NCI-H524 treated with DMSO at 0.1 percent for 48 hours (cell line): ENCODE measurements at regions not wholly inside any gene's neighbourhood (a gene's known extent, or its start where the extent isn't known, plus 50 kb on each side); places are given as distances from the start of the nearest gene placed in this dataset.

Experiments
- DNase-seq: peaks from one replicate; lab custom pipeline; 2025; lab: John Stamatoyannopoulos, UW

GRCh38 chr13:60765700-60766411 is 368.8 kb downstream of the TDRD3 start:
- DNase-seq, result no peak

GRCh38 chr13:60759499-60759898 is 362.5 kb downstream of the TDRD3 start:
- DNase-seq, result no peak

DNA sequence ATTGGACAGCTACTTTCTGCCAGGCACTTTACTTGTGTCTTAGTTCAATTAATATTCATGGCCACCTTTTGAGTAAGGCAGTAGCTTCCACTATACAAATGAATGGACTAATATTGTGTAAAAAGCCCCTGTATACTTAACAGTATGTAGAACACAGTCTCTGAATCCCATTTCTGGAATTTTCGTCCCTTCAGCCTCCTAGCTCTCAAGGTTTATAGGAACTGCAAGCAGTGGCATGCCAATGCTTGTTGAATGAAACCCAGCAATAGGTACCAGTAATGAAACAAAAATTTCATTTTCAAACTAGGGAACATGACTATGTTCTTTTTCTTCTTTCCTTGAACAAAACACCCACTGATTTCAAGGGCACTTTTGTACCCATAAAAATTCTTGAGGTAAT is 361.6 kb downstream of the TDRD3 start:
- no peak for DNase-seq

GRCh38 chr13:60757501-60758215 is 360.6 kb downstream of the TDRD3 start:
- DNase-seq, result no peak

DNA sequence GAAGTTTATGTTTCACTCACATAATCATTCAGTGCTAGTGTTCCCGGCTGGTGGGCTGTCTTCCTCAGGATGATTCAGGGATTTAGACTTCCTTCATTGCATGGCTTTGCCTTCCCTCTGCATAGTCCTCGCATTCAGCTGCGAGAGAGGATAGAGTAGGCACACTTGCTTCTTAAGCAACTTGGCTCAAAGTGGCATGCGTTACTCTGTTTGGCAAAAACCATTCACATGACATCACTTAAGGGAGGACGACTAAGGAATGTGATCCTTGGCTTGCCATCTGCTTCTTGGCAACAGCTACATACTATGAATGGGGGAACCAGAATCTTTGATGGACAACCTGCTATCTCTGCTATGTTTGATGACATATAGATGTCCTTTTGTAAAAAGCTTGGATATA is 359.3 kb downstream of the TDRD3 start:
- no peak for DNase-seq

DNA sequence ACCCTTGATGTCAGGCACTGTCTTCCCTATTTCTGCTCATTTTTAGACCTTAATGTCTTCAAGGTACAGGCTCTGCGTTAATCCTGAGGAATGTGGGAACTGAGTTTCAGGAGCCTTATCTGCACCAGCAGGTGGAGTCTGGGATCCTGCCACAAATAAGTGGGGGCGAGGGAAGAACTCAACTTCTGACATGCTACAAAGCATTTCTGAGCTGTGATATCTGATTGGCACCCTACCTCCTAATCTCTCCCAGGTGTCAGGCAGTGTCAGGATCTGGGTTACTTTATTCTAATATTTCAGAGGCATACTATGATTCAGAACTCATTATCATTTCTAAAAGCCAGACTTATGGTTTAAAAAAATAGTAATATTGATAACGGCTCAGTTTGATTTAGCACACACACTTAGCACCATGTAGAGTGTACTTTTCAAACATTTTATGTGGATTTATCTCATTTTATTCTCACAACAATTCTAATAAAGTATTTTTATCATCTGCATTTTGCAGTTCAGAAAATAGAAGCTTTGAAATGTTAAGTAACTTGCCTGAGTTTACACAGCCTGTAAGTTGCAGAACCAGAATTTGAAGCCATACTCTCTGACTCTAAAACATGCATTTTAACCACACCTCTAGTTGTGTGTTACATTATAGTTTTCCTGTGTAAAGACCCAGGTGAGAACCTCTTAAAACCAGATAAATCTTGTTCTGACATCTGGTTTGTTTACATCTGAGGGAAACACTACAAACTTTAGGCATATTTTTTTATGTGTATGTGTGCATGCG is 358.6 kb downstream of the TDRD3 start:
- DNase-seq, result no peak

GRCh38 chr13:60754211-60755090 is 357.4 kb downstream of the TDRD3 start:
- no peak for DNase-seq

DNA sequence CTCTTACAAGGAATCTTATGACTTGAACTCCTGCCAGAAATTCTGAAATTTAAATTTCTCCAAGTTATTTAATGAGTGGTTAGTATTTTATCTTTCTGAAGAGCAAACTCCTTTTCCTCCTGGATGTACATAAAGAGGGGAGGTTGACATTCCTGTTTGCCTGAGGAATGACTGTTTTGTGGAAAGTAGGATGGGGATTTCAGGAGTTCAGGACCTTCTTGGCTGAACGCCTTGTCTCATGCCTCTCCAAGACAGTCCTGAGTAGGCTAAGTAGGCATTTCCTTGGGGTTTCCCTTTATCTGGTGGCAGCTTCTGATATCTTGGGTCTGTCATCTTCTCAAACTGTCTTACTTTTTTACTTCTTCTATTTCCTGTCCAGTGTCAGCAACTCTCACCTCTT is 356.6 kb downstream of the TDRD3 start:
- DNase-seq, result no peak

GRCh38 chr13:60745343-60745742 is 348.3 kb downstream of the TDRD3 start:
- no peak for DNase-seq

DNA sequence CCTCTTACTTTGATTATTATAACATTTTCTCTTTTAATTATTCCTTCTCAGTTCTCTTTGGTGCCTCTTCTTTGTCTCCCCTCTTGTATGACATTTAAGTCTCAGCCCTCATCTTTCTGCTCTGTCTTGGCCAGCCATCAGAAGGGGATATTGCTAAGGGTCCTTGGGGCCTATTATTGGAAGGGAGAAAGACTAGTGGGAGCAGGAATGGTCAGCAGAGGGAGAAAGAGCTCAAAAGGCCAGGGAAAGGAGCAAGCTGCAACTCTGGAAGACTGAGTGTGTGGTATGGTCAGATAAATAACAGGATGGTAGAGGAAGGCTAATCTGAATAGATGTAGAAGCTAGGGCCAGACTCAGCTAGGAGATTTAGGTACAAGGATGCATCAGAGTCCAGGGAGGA is 336.9 kb downstream of the TDRD3 start:
- no peak for DNase-seq

DNA sequence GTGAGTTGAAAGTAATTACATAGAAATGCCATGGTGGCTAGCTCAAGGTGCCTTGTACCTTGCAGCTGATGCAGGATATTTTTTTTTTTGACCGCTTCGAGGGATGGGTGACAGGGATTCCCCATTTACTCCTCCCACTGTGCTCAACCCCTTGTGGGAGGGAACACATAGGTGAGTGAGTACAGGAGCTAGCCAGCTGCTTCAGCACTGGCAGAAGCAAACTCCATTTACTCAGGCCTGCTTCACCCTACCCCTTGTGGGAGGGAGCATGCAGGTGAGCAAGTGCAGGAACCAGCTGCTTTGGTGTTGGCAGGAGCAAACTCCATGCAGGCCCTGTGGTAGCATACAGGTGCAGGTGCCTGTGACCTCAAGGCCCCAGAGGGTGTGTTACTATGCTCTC is 330.1 kb downstream of the TDRD3 start:
- DNase-seq, result no peak

DNA sequence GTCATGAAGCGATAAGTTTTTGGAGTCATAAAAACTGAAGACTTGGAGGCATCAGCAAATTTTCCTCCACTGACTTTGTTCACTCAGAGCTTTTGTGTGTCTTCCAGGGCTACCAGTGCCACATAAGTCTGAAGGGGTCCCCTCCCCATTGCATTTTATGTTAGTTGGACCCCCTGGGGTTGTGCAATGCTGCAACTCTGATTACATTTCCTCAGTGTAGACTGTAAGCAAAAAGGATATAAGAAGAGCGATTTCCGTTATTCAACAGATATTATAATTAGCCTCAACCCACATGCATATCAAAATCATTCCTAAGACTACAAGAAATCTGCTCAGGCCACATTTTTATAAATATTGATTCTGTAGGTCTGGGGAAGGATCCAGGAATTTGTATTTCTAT is 324.0 kb downstream of the TDRD3 start:
- DNase-seq, result no peak

DNA sequence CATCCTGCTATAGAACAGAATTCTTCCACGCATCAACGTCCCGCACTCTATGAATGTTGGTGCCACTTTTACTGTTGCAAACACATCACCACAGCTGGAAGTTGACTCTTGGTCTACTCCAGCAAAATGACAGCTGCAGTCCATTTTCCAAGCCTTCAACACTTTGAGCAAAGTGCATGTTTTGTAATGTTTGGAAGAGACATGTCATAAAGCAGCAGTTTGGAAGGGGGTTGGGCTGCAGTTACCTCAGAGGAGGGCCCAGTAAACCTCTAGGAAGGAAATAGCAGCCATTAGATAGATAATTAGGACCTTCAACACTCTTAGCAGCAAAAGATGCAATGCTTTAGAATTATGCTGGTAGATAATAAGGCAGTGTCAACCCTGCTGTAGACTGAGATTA is 323.6 kb downstream of the TDRD3 start:
- no peak for DNase-seq

- no peak for DNase-seq
Observed at GRCh38 chr13:60716313-60716712, 319.3 kb downstream of the TDRD3 start.

- DNase-seq, result no peak
Observed at GRCh38 chr13:60707878-60708277, 310.9 kb downstream of the TDRD3 start.

DNA sequence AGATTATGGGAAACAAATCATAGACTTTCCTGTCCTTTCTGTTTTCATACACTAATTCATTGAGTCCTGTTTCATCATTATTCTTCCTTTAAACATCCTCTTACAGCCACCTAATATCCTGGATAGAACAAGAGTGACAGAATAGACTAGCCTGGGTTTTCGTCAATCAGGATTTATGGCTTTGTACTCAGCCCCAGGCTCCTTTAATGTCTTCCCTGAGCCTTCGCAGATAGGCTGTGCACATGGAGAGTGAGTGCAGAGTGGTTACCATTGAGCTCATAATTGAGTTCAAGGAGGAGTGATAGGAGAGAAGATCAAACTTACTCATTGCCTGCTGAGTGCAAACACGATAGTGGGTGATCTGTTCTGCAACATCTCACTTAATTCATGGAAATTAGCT is 304.9 kb downstream of the TDRD3 start:
- DNase-seq, result no peak

DNA sequence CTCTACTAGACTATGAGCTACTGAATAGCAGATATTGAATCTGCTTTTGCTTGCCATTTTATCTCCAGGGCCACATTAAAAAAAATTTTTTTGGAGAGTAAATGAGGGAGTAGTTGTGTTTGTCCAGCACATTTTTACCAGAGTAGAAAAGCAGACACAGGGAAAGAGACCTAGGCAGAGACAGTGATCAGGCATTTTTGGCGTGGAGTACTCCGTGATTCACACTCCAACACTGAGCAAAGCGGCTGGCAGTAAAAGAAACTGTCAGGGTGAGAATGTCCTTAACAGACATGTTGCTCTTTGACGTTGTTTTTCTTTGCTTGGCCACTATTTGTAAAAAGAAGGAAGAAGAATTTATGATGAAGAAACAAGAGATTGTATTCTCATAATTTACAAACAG is 304.0 kb downstream of the TDRD3 start:
- DNase-seq, result no peak

DNA sequence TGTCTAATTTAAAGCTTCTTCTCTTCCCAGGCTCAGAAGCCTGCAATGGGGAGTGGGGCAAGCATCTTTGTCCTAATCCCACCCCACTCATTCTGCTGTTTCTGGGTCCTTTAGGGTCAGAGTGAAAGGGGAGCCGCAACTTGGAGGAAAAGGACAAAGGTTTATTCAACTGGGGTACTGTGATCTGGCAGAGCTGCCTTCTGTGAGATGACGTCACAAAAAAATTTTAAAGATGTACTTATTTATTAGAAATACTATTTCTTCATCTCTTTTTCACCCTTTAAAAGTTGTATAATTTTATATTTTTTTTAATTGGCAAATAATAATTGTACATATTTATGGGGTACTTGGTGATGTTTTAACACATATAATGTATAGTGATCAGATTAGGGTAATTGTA is 302.6 kb downstream of the TDRD3 start:
- no peak for DNase-seq

DNA sequence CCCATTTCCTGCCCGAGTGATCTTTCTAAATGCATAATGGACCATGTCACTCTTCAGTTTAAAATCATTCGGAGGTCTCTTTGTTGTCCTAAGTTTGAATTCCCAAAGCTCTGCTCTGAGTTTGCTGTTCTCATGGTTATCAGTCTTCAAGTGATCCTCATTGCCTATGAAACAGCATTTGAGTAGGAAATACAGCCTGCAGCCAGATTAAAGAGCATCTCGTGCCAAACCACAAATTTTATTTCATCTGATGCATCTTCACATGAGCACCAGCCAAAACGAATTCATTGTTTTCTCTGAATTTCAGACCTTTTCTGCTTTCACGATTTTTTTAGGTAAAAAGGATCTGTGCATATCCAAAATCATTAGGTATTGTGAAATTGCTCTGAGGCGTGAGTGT is 299.6 kb downstream of the TDRD3 start:
- no peak for DNase-seq

DNA sequence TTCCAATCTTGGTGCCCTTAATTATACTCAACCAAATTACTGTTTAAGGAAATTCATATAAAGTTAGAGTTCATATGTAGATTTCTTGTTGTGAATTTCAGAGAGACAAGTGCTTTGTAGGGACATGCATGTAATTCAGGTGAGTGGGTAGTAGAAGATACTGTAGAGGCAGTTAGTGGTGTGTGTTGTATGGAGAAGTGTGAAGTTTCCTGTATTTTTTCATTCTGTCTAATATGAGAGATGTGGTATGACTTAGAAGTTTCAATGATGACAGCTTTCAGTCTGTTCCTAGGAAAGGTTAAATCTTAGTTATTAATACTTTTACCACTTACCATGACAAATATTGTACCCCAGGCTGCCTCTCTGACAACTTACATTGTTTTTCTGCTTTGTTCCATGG is 294.2 kb downstream of the TDRD3 start:
- DNase-seq, result no peak

- no peak for DNase-seq
Observed at GRCh38 chr13:60690604-60691003, 293.6 kb downstream of the TDRD3 start.

- DNase-seq, result no peak
Observed at GRCh38 chr13:60689571-60689970, 292.6 kb downstream of the TDRD3 start.
